ENCODE measurements at regions not wholly inside any gene's neighbourhood (a gene's known extent, or its start where the extent isn't known, plus 50 kb on each side); places are given as distances from the start of the nearest gene placed in this dataset.

DNA sequence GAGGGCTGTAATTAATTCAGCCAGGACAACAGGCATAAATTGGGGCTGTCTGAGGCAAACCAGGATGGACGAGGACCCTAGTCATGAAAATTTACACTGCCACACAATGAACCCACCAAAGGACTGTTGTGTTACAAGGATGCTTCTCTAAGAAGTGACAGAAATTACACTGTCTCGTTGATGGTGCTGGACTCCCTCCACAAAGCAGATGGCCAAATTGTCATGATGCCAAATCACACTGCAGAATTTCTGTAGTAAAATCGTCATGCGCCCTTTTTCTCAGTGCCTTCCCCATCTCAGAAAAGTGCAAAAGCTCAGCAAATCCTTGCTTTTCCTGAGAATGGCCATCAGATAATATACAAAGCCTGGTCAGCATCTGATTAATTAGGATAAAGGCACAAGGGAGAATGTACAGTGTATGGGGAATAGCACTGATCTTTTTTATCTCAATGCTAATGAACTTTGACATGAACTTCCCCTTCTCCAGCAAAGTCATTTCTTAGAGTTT is 545.8 kb downstream of the CSNK1G3 start:
- no peak for DNase-seq (ENCODE audit: low read depth)

- no peak for DNase-seq (ENCODE audit: low read depth)
Measured at GRCh38 chr5:124056991-124057723, 545.2 kb downstream of the CSNK1G3 start.

DNA sequence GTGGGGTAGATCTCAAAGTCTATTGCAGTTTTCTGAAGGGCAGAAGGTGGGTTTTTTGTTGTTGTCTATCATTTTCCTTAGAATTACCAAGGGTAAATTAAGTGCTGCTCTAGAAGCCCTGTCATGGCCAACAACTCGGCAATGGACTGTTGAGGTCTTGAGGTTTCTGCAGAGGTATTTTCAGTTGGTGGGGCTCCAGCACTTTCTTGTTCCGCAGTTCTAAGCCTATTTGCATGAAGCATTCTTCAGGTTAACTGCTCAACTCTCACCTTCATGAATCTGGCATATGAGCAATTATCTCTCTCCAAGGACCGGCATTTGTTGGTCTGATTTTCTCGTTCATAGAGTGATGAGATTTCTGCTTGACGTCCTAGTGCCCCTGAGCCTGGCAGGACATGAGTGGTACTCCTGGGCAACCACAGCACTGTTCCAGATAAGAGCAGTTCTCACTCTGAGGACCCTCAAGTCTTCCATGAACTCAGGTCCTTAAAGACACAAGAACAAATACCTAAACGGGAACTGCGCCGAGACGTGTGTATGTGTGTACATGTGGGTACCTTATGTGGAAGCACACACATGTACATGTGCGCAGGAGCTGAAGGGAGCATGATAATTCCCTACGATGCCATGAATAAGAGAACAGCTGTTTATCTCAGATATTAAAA is 544.5 kb downstream of the CSNK1G3 start:
- no peak for DNase-seq (ENCODE audit: low read depth)

DNA sequence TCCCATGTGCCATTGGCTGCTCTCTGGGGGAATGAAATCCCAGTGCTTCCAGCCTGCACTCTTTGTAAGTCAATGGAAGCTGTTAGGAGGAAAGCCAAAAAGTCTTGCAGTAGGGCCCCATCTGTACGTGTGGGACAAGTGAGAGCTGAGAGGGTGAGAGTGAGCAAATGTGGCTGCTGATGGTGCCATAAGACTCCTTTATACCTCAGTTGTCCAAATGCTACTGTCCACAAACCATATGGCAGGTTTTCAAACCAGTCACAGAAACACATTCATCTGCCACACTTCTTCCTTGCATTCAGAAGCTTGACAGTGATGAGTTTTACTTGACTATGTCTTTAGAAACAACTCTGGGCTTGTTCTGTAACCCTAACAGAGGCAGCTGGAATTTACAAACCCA is 543.8 kb downstream of the CSNK1G3 start:
- no peak for DNase-seq (ENCODE audit: low read depth)

- DNase-seq (ENCODE audit: low read depth): no peak
Measured at GRCh38 chr5:124054564-124054963, 542.6 kb downstream of the CSNK1G3 start.

- DNase-seq (ENCODE audit: low read depth): no peak
Measured at GRCh38 chr5:124053340-124053739, 541.4 kb downstream of the CSNK1G3 start.

DNA sequence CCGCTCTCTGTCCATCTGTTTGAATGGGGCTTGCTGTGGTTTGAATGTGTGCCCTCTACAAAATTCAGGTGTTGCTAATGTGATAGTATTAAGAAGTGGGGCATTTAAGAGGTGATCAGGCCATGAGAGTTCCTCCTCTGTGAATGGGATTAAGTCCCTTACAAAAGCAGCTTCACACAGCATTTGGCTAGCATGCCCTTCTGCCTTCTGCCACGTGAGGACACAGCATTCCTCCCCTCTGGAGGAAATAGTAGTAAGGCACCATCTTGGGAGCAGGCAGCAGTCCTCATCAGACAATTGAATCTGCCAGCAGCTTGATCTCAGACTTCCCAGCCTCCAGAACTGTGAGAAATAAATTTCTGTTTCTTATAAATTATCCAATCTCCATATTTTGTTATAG is 540.2 kb downstream of the CSNK1G3 start:
- DNase-seq (ENCODE audit: low read depth): no peak

GRCh38 chr5:124050120-124050770 is 538.3 kb downstream of the CSNK1G3 start:
- no peak for DNase-seq (ENCODE audit: low read depth)

GRCh38 chr5:124045412-124045811 is 533.4 kb downstream of the CSNK1G3 start:
- no peak for DNase-seq (ENCODE audit: low read depth)

DNA sequence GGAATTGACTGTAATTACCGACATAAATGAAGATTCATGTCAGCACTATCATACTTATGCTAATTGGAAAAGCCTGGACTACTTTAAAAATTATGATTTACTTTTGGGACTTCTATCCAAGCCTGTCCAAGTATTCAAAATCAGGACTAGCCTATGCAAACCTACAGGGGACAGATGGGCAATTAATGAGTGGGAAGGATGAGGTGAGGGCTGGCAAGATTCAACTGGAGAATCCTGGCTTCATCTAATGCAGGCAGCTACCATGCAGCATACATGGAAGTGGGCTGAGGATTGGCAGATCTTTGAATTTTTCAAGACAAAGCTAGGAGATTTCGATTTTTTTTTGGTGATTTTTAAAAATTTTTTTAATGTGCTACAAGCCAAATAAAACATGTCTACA is 532.6 kb downstream of the CSNK1G3 start:
- DNase-seq (ENCODE audit: low read depth): no peak

DNA sequence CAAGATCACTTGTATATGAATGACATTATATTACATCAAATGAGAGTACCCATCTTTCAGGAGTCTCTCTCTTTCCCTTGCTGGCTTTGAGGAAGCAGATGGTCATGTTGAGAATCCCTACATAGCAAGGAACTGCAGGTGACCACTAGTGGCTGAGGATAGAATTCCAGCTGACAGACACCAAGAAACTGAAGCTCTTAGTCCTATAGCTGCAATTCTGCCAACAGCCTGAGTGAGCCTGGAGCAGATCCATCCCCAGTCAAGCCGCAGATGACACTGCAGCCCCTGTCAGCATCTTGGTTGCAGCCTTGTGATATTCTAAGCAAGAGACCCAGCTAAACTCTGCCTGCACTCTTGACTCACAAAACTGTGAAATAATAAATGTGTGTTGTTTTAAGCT is 531.5 kb downstream of the CSNK1G3 start:
- no peak for DNase-seq (ENCODE audit: low read depth)

GRCh38 chr5:124040799-124041198 is 528.8 kb downstream of the CSNK1G3 start:
- DNase-seq (ENCODE audit: low read depth): no peak

DNA sequence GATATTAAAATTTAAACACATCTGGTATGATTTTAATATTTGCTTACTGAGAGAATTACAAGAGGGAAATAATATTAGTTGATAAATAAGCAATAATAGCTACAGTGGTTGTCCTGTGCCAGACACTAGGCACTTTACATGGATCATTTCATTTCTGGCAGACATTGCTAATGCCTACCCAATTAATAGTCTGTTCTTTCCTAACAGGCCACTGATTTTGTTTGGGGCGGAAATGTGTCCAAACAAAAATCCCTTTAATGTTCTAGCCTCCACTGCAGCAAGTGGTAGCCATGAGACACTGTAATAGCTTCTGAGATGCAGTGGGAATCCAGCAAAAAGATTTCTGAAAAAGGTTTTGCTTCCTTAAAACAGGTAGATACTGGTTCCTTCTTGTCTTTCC is 527.4 kb downstream of the CSNK1G3 start:
- no peak for DNase-seq (ENCODE audit: low read depth)

DNA sequence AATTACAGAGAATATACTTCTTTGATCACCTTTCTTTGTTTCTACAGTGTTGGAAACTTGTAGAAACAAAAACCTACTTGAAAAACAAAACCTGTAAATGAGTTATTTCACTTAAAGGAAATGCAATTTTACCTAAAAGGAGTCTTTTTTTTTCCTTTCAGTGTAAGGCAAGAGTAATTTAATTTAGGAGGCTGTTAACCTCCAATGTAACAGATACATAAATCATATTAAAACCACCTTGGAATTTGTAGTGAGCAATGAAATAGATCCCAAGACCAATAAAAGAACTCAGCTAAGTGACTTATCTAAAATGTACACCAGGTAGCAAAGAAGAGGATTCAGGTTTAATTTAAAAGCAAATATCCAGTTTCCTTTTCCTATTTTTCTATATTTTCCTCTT is 524.8 kb downstream of the CSNK1G3 start:
- no peak for DNase-seq (ENCODE audit: low read depth)

GRCh38 chr5:124034963-124035362 is 523.0 kb downstream of the CSNK1G3 start:
- no peak for DNase-seq (ENCODE audit: low read depth)

DNA sequence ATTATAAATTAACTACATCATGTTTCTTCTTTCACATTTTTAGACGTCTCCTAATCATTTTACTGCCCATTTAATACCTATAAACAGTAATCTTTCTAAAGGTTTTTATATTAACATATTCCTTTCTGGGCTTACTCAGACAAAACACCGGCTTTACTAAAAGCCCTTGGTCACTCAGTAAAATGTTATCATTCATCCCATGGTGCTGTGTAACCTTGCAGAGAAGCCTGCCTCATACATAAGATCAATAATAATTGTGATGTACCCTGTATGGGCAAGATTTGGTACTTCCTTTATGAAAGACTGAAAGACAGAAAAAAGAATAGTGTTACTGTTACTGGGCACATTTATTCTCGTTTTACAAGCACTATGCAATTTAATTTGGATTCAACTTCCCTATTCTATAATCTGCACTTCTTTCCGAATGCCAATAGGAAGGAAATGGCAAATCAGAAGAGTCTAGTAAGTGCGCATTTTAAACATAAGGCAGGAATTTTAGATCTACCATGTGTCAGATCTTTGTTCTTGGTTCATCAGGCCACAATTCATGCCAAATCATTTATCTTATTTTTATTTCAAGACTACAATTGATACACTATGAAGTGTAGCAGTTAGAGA is 522.2 kb downstream of the CSNK1G3 start:
- no peak for DNase-seq (ENCODE audit: low read depth)

GRCh38 chr5:124030043-124030491 is 518.1 kb downstream of the CSNK1G3 start:
- DNase-seq (ENCODE audit: low read depth): no peak

GRCh38 chr5:124027441-124027840 is 515.5 kb downstream of the CSNK1G3 start:
- DNase-seq (ENCODE audit: low read depth): no peak

DNA sequence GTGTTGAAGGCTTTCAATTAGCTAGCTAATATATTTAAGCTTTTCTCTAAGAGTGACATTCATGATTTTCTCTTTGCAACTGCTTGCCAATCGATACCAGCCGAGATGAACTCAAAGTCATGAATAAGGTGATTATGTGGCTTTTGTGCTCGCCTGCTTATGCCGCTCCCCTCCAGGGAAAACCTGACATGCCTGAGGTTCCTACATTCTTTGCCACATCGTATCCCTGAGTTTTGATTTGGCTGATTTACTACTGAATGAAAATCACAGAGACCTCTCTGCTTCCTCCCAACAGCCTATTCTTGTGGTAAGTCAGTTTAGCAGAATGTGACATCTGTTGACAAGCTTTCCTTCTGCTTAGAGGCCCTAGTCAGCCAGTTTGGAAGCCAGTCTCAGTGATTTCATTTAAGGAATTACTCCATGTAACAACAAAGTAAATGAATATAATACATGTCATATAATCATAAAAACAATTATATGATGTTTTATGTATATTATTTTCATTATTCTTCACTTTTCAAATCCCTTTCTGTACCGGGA is 513.4 kb downstream of the CSNK1G3 start:
- DNase-seq (ENCODE audit: low read depth): no peak

DNA sequence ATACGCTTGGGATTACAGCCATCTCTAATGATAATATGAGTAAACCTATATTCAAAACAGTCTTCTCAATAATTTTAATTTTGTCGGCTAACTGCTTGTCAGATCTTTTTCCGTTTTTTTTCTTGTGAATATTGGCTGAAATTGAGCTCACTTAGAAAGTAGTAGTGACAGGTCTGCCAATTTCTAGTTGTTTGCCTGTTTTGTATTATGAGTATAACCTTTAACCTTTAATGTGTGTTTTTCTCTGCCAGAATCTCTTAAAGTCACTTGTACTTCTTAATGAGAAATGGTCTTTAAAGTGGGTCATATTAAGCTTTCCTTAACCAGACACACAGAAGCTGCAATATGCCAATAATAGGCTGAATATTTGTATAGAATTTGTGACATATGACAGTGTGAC is 511.0 kb downstream of the CSNK1G3 start:
- DNase-seq (ENCODE audit: low read depth): no peak

DNA sequence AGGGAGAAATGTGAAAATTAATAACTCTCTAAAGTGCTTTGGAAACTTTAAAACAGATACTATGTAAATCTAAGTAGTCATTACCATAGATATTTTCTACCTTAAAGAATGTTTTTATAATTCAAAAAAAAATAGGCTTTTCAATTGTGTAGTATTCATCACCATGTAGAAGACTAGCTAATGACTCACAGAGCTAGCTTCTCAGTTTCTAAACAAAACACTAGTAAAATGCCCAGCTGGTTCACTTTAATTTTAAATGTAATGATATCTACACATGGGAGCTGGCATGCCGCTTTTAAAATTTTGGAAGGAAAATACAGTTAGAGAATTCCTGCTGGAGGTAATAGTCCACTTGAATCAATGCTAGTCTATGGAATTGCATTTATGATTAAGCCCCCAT is 509.8 kb downstream of the CSNK1G3 start:
- DNase-seq (ENCODE audit: low read depth): no peak

DNA sequence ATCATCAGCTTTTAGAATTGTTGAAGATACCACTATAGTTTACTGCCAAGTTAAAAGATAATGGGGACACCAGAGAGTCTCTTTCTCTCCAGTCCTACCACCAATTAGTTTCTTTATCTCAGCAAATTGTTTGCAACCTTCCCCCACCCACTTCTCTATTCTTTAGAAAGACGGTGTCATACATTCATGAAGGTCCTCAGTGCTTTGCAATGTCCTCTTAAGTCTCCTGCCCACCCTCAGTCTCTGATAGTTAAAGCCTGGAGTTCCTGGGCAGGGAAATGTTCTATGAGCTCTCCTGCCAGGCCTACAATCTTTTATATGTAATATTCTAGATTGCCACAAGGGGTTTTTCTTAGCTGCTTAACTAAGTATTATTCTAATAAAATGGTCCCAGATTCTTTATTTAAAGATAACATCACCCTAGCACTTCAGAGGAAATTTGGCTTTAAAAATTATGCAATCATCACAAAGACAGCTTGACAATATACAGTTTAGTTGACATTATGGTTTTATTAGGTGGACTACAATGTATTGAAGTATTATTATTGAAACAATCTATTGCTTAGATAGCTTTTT is 509.2 kb downstream of the CSNK1G3 start:
- DNase-seq (ENCODE audit: low read depth): no peak

All from activated T-cell treated with anti-CD3 and anti-CD28 coated beads for 1 hour (primary cell).